HEK293T (cell line): ENCODE measurements at regions not wholly inside any gene's neighbourhood (a gene's known extent, or its start where the extent isn't known, plus 50 kb on each side); places are given as distances from the start of the nearest gene placed in this dataset.

Source experiments
- CTCF ChIA-PET: fragments of 350-600 bp; formaldehyde crosslinking; extraction: SDS; loops from one replicate; lab custom pipeline; 2021; ENCODE audit warnings: antibody characterized with exemption, inconsistent platforms; lab: Yijun Ruan, JAX
- POLR2A ChIA-PET: fragments of 350-600 bp; formaldehyde crosslinking; extraction: SDS; loops from one replicate; lab custom pipeline; 2020; ENCODE audit warnings: antibody characterized with exemption, inconsistent platforms; lab: Yijun Ruan, JAX
- DNase-seq: peaks from one replicate; pipeline ENCODE4 v3.0.0; 2012; ENCODE audit warnings: mixed read lengths; ENCODE audit errors: extremely low spot score
- ARNT ChIP-seq: fragments of 450-650 bp; IDR thresholded peaks from 2 replicates; pipeline ENCODE4 v1.6.1; 2017; ENCODE audit warnings: mild to moderate bottlenecking
- BHLHE40 ChIP-seq: fragments of 450-650 bp; IDR thresholded peaks from 2 replicates; pipeline ENCODE4 v1.6.1; 2016; ENCODE audit warnings: mild to moderate bottlenecking, moderate library complexity, borderline replicate concordance
- CTBP1 ChIP-seq: fragments of 450-650 bp; IDR thresholded peaks from 2 replicates; pipeline ENCODE4 v1.6.1; 2016; ENCODE audit warnings: borderline replicate concordance
- ELF4 ChIP-seq: fragments of 450-650 bp; IDR thresholded peaks from 2 replicates; pipeline ENCODE4 v1.6.1; 2017; ENCODE audit warnings: antibody characterized with exemption
- FOXA1 ChIP-seq: fragments of 450-650 bp; IDR thresholded peaks from 2 replicates; pipeline ENCODE4 v1.6.1; 2016; ENCODE audit warnings: mild to moderate bottlenecking
- FOXK2 ChIP-seq: fragments of 450-650 bp; IDR thresholded peaks from 2 replicates; pipeline ENCODE4 v1.6.1; 2016; ENCODE audit warnings: mild to moderate bottlenecking
- FOXM1 ChIP-seq: fragments of 450-650 bp; IDR thresholded peaks from 2 replicates; pipeline ENCODE4 v1.6.1; 2017; ENCODE audit warnings: mild to moderate bottlenecking, borderline replicate concordance
- HDGF ChIP-seq: fragments of 450-650 bp; IDR thresholded peaks from 2 replicates; pipeline ENCODE4 v1.6.1; 2017; ENCODE audit warnings: antibody characterized with exemption, borderline replicate concordance
- L3MBTL2 ChIP-seq: fragments of 450-650 bp; conservative IDR thresholded peaks from 2 replicates; pipeline ENCODE4 v1.6.1; 2016; ENCODE audit warnings: mild to moderate bottlenecking
- LEF1 ChIP-seq: fragments of 450-650 bp; IDR thresholded peaks from 2 replicates; pipeline ENCODE4 v1.6.1; 2017; ENCODE audit warnings: mild to moderate bottlenecking, borderline replicate concordance
- NFRKB ChIP-seq: fragments of 450-650 bp; IDR thresholded peaks from 2 replicates; pipeline ENCODE4 v1.6.1; 2016; ENCODE audit warnings: mild to moderate bottlenecking, moderate library complexity
- PKNOX1 ChIP-seq: fragments of 450-650 bp; IDR thresholded peaks from 2 replicates; pipeline ENCODE4 v1.6.1; 2016
- SP1 ChIP-seq: fragments of 450-650 bp; IDR thresholded peaks from 2 replicates; pipeline ENCODE4 v1.6.1; 2017
- SUZ12 ChIP-seq: fragments of 450-650 bp; IDR thresholded peaks from 2 replicates; pipeline ENCODE4 v1.6.1; 2016; ENCODE audit warnings: mild to moderate bottlenecking
- TARDBP ChIP-seq: fragments of 450-650 bp; IDR thresholded peaks from 2 replicates; pipeline ENCODE4 v1.6.1; 2016
- ZNF384 ChIP-seq: fragments of 450-650 bp; IDR thresholded peaks from 2 replicates; pipeline ENCODE4 v1.6.1; 2016

GRCh38 chr20:50390685-50391443 lies 119.3 kb upstream of the PTPN1 start:
- ChIA-PET CTCF (interaction anchor here (1.0 to 1.1 kb wide), 2 partner anchors 9 to 12 kb away, joined by 3 read pairs; no protein-coding TSS in a partner anchor), POLR2A (no interaction called here)
- DNase-seq: no peak
- TF ChIP-seq FOXM1 (no peak), BHLHE40 (no peak), ARNT (no peak), FOXA1 (no peak), SP1 (no peak), SUZ12 (no peak), FOXK2 (no peak), PKNOX1 (no peak), LEF1 (no peak), L3MBTL2 (no peak), TARDBP (no peak), ZNF384 (no peak), HDGF (no peak), NFRKB (no peak), CTBP1 (no peak), ELF4 (no peak)

- TF ChIP-seq ARNT (no peak), PKNOX1 (no peak), LEF1 (no peak), SP1 (no peak), L3MBTL2 (no peak), HDGF (no peak), SUZ12 (no peak), FOXK2 (no peak), BHLHE40 (no peak), CTBP1 (no peak), FOXM1 (no peak), NFRKB (no peak), FOXA1 (no peak), TARDBP (no peak), ELF4 (no peak), ZNF384 (no peak)
- CTCF ChIA-PET: no interaction called here
- no peak for DNase-seq
- POLR2A ChIA-PET: no interaction called here
These were observed 118.6 kb upstream of the PTPN1 start for GRCh38 chr20:50391444-50392137.

GRCh38 chr20:50392138-50392866 lies 117.9 kb upstream of the PTPN1 start:
- DNase-seq: no peak
- POLR2A ChIA-PET: no interaction called here
- no peak for TF ChIP-seq FOXA1
- TF ChIP-seq ELF4: no peak
- TF ChIP-seq TARDBP: no peak
- no peak for TF ChIP-seq LEF1
- TF ChIP-seq L3MBTL2: no peak
- TF ChIP-seq CTBP1: no peak
- no peak for TF ChIP-seq ARNT
- no peak for TF ChIP-seq SP1
- no peak for TF ChIP-seq FOXK2
- TF ChIP-seq BHLHE40: no peak
- TF ChIP-seq FOXM1: no peak
- no peak for TF ChIP-seq HDGF
- TF ChIP-seq ZNF384: no peak
- TF ChIP-seq PKNOX1: no peak
- no peak for TF ChIP-seq NFRKB
- TF ChIP-seq SUZ12: no peak
- CTCF ChIA-PET: no interaction called here

- TF ChIP-seq ELF4 (no peak), HDGF (no peak)
- POLR2A ChIA-PET: no interaction called here
- DNase-seq: no peak
- CTCF ChIA-PET: no interaction called here
These were observed 116.9 kb upstream of the PTPN1 start for GRCh38 chr20:50393242-50393641.

- no peak for DNase-seq
- POLR2A ChIA-PET: no interaction called here
- TF ChIP-seq ELF4 (no peak), NFRKB (no peak), L3MBTL2 (no peak), BHLHE40 (no peak), FOXM1 (no peak), SUZ12 (no peak), ARNT (no peak), TARDBP (no peak), FOXK2 (no peak), SP1 (no peak), PKNOX1 (no peak), LEF1 (no peak), FOXA1 (no peak), ZNF384 (no peak), CTBP1 (no peak), HDGF (no peak)
- CTCF ChIA-PET: no interaction called here
These were observed 116.1 kb upstream of the PTPN1 start for GRCh38 chr20:50393990-50394561.
